ENCODE measurements at regions not wholly inside any gene's neighbourhood (a gene's known extent, or its start where the extent isn't known, plus 50 kb on each side); places are given as distances from the start of the nearest gene placed in this dataset.
"Not testable (repeated sequence)": the region's sequence is repeated elsewhere in the genome, so short reads cannot be mapped to it uniquely, and the experiment has no call there.

- TF ChIP-seq, protein P1, sequence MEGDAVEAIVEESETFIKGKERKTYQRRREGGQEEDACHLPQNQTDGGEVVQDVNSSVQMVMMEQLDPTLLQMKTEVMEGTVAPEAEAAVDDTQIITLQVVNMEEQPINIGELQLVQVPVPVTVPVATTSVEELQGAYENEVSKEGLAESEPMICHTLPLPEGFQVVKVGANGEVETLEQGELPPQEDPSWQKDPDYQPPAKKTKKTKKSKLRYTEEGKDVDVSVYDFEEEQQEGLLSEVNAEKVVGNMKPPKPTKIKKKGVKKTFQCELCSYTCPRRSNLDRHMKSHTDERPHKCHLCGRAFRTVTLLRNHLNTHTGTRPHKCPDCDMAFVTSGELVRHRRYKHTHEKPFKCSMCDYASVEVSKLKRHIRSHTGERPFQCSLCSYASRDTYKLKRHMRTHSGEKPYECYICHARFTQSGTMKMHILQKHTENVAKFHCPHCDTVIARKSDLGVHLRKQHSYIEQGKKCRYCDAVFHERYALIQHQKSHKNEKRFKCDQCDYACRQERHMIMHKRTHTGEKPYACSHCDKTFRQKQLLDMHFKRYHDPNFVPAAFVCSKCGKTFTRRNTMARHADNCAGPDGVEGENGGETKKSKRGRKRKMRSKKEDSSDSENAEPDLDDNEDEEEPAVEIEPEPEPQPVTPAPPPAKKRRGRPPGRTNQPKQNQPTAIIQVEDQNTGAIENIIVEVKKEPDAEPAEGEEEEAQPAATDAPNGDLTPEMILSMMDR (IDR thresholded peaks at IDR 0.05; ENCODE audit: extremely low read depth, insufficient read depth, missing control alignments) = no peak
- DNase-seq (ENCODE audit: low spot score) = no peak
- in situ Hi-C loops (cut with MboI; ENCODE audit: low pct_unique_long_range_greater_than_20kb, low sequenced_read_pairs, unreplicated experiment) = no loop called here
Observed at GRCh38 chr14:28243600-28243999, 523.0 kb upstream of the FOXG1 start.

DNA sequence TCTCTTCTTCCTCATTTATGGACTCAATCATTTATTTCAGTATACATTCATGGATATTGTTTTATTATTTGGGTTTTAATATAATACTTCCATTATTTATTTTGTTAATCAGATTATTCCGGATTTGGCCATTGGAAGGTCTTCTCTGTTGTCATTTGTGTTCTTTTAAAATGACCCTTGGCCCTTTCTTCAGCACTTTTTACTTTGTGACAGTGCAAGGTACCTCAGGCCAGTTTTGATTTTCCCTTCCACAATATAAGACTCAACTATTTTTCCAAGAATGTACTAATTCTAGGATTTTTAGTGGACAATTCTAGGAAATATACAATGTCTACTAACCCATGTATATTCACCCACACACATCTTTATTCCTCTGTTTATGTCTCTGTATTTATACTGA lies 521.4 kb upstream of the FOXG1 start:
- in situ Hi-C loops (cut with MboI; ENCODE audit: low pct_unique_long_range_greater_than_20kb, low sequenced_read_pairs, unreplicated experiment) = no loop called here
- no peak for DNase-seq (ENCODE audit: low spot score)
- TF ChIP-seq, protein P1 (IDR thresholded peaks at IDR 0.05; ENCODE audit: extremely low read depth, insufficient read depth, missing control alignments) = no peak

- no peak for DNase-seq (ENCODE audit: low spot score)
- in situ Hi-C loops (cut with MboI; ENCODE audit: low pct_unique_long_range_greater_than_20kb, low sequenced_read_pairs, unreplicated experiment) = no loop called here
- TF ChIP-seq, protein P1 (IDR thresholded peaks at IDR 0.05; ENCODE audit: extremely low read depth, insufficient read depth, missing control alignments) = no peak
Observed at GRCh38 chr14:28247491-28247890, 519.1 kb upstream of the FOXG1 start.

- in situ Hi-C loops (cut with MboI; ENCODE audit: low pct_unique_long_range_greater_than_20kb, low sequenced_read_pairs, unreplicated experiment); DNase-seq (ENCODE audit: low spot score): not testable (repeated sequence)
Observed at GRCh38 chr14:28252124-28252523, 514.5 kb upstream of the FOXG1 start.

GRCh38 chr14:28254768-28255167 lies 511.8 kb upstream of the FOXG1 start:
- DNase-seq (ENCODE audit: low spot score) = no peak
- in situ Hi-C loops (cut with MboI; ENCODE audit: low pct_unique_long_range_greater_than_20kb, low sequenced_read_pairs, unreplicated experiment) = no loop called here
- TF ChIP-seq, protein P1 (IDR thresholded peaks at IDR 0.05; ENCODE audit: extremely low read depth, insufficient read depth, missing control alignments) = no peak

- in situ Hi-C loops (cut with MboI; ENCODE audit: low pct_unique_long_range_greater_than_20kb, low sequenced_read_pairs, unreplicated experiment) = no loop called here
- no peak for DNase-seq (ENCODE audit: low spot score)
- TF ChIP-seq, protein P1 (IDR thresholded peaks at IDR 0.05; ENCODE audit: extremely low read depth, insufficient read depth, missing control alignments) = no peak
Observed at GRCh38 chr14:28264306-28264705, 502.3 kb upstream of the FOXG1 start.

DNA sequence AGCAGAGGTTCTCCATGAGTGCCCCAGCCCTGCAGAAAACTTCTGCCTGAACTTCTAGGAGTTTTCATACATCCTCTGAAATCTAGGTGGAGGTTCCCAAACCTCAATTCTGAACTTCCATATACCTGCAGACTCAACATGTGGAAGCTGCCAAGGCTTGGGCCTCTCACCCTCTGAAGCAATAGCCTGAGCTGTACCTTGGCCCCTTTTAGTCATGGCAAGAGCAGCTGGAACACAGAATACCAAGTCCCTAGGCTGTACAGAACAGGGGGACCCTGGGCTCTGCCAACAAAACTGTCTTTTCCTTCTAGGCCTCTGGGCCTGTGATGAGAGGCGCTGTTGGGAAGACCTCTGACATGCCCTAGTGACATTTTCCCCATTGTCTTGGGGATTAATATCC lies 494.3 kb upstream of the FOXG1 start:
- DNase-seq (ENCODE audit: low spot score) = no peak
- in situ Hi-C loops (cut with MboI; ENCODE audit: low pct_unique_long_range_greater_than_20kb, low sequenced_read_pairs, unreplicated experiment) = no loop called here
- TF ChIP-seq, protein P1 (IDR thresholded peaks at IDR 0.05; ENCODE audit: extremely low read depth, insufficient read depth, missing control alignments) = no peak
